Body of pancreas (tissue), 4 donors: ENCODE measurements at regions not wholly inside any gene's neighbourhood (a gene's known extent, or its start where the extent isn't known, plus 50 kb on each side); places are given as distances from the start of the nearest gene placed in this dataset.
"Not testable (repeated sequence)": the region's sequence is repeated elsewhere in the genome, so short reads cannot be mapped to it uniquely, and the experiment has no call there.

ENCODE experiments used
- CTCF ChIP-seq, 7 experiments: fragments of 450-650 bp in 4 of 7; fragments of 200-600 bp in 3 of 7; sonication (generic) in 3 of 7; IDR thresholded peaks; one replicate each; pipeline ENCODE4 v1.5.1; 2016 to 2019; ENCODE audit warnings: antibody characterized with exemption in 7 of 7
- POLR2A ChIP-seq, 3 donors: fragments of 450-650 bp; IDR thresholded peaks; one replicate each; pipeline ENCODE4 v1.6.1; 2016; ENCODE audit warnings: antibody characterized with exemption in 3 of 3, mild to moderate bottlenecking in 2 of 3

GRCh38 chr15:20221063-20221462 is 320.5 kb downstream of the GOLGA6L6 start:
- TF ChIP-seq CTCF, POLR2A (IDR thresholded peaks at IDR 0.05): not testable (repeated sequence)
